ENCODE measurements at regions not wholly inside any gene's neighbourhood (a gene's known extent, or its start where the extent isn't known, plus 50 kb on each side); places are given as distances from the start of the nearest gene placed in this dataset.
"Not testable (repeated sequence)": the region's sequence is repeated elsewhere in the genome, so short reads cannot be mapped to it uniquely, and the experiment has no call there.

DNA sequence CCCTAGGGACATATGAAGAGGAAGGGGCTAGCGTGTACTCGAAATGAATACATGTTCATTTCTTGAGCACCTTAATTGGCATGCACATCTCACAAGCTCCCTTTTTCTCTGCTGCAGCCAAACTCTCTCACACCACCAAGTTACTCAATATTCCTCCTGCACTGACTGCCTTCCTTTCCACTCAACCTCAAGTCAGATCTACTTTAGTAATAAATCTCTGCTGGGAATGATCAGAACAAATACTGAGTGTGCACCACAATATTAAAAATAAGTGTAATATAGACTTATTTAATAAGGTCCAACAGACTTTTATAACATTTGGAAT lies 995.8 kb upstream of the WWC1 start:
- DNase-seq, result no peak

GRCh38 chr5:167296066-167296465 lies 995.4 kb upstream of the WWC1 start:
- DNase-seq, result no peak

DNA sequence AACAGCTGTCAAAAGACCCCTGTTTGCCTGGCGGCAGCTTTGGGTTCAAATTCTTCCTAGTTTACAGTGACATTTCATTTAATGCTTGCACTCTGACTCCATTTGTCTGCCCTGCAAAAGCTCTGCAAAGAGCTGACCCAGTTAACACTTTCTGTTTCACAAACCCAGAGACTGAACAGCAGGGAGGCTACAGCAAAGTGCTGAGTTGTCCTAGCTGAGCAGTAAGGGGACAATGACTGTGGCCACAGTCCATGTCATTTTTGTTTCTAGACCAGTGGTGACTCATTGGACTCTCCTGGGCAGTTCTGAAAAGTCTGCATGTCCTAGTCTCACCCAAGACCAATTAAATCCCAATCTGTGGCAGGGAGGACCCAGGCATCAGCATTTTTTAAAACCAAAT lies 994.8 kb upstream of the WWC1 start:
- no peak for DNase-seq

GRCh38 chr5:167299861-167300260 lies 991.6 kb upstream of the WWC1 start:
- not testable (repeated sequence) for DNase-seq

GRCh38 chr5:167303582-167303981 lies 987.9 kb upstream of the WWC1 start:
- DNase-seq, result no peak

DNA sequence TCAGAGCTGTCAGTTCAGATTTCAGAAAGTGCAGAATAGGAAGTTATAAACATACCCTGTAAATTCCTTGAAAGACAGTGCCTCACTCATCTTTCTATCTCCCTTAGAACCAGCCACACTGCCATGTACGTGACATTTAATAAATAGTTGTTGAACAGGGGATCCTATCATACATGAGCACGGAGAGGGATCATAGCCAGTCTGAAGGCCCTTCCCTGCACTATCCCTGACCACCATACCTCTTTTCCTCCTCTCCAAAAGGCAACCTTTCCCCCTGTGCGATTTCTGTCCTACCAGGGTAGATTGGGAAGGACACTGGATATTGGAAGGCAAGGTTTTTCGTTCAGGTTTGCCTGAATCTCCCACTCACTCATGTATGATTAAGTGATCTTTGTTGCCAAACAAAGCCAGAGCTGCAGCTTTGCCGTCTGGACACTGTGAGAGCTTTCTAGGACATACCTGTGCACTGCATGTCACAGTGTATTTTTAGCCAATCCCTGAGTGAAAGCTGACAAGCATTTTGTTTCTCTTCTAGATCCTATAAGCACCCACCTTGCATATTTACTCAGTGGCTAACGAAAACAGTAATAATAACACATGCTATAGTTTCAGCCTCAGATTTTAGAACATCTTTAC lies 986.5 kb upstream of the WWC1 start:
- no peak for DNase-seq

- DNase-seq, result no peak
Observed at GRCh38 chr5:167305591-167306213, 985.7 kb upstream of the WWC1 start.

DNA sequence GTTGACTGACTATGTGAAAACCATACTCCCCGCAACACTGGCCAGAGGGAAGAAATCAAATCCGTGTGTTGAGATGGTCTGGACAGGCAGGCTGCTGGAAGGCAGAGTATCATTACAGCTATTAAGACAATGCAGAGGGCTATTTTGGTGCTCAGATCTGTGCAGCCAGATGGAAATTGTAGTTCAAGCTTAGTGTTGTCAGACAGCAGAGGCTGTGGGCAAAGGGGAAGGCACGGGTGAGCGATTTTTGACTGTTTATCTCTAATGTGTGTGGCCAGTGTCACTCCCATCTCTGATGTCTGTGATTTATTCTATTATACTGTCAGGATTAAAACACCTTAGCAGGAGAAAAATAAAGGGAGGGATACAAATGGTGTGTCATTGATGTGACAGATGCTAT lies 984.4 kb upstream of the WWC1 start:
- DNase-seq, result no peak

DNA sequence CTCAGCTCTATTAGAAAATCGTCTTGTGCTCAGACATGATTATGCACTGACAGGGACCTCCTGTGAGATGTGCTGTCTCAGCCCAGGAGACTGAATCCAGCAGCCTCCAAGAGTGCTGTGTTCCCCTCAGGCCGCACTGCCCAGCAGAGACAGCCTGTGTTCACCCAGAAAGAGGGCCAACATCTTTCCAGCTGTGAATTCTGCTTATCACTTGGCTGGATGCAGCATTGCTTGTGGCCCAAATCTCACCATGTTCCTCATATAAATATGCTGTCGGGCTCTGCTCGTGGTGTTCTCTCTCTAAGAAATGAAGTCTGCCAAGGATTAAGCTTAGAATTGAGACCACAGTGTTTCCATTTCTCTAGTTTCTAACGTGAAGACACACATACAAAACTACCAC lies 983.0 kb upstream of the WWC1 start:
- DNase-seq, result no peak

GRCh38 chr5:167309941-167310517 lies 981.4 kb upstream of the WWC1 start:
- no peak for DNase-seq

DNA sequence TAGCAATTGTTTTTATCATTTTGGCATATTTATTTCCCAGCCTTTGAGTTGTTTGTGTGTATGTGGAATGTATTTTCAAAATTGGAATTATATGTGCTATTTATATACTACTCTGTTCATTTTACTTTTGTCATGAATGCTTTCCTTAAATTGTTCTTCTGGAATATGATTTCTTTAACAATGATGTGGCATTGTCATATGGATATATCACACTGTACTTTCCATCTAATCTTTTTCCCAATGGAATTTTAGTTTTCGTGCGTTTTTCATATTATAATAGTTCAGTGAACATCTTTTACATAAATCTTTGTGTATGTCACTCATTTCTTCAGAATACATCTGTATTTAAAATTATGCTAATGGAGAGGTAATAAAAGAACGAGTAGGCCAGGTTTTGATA lies 980.1 kb upstream of the WWC1 start:
- no peak for DNase-seq

DNA sequence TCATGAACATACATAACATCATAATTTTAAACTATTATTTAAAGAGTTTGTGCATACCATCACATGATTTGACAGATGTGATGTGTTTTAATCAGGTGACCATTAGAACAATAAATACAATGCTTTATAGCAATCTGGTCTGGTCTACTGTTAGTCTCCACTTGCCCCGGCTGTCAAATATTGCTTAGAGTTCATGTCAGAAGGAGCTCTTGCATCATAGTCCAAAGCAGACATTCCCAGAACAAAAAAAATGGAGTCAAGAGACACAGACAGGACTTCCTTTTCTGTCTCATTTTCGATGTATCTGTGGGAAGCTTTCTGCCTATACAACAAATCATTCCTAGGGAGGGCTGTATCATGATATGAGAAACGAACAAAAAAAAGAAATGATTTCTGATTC lies 979.2 kb upstream of the WWC1 start:
- no peak for DNase-seq

- DNase-seq, result no peak
Observed at GRCh38 chr5:167315762-167316161, 975.7 kb upstream of the WWC1 start.

- no peak for DNase-seq
Observed at GRCh38 chr5:167317884-167318283, 973.6 kb upstream of the WWC1 start.

DNA sequence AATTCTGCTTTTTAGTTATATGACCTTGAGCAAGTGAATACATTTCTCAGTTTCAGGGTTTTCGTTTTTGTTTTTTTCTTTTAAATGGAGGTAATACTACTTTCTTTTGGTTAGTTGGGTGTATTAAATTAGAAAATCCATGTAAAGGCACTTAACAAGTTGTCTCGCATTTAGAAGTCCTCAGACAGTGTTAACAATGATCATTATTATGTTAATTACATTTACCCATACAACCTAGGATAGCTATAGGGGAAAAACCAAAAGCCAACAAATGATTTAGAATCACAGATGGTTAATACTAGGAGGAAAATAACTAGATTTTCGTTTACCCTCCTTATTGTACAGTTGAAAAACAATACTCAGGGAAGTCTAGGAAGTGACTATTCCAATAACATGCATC lies 972.2 kb upstream of the WWC1 start:
- no peak for DNase-seq

- no peak for DNase-seq
Observed at GRCh38 chr5:167320019-167320418, 971.4 kb upstream of the WWC1 start.

DNA sequence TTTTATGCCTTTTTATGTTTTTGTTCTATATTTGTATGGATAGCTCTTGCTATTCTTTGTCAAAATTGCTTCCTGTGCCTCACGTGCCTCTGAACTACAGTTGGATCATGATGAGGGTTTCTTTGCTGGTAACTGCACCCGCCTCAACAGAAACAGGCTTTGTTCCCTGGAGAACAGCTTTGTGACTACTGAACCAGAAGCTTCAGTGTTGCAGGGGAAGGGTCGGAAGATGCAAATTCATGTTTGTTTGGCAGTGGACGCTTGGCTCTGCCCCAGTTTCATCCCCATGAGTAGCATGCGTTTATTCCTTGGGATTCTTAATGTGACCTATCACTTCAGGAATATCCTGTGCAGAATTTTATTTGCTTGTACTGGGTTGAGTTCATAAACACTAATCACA lies 959.1 kb upstream of the WWC1 start:
- no peak for DNase-seq

DNA sequence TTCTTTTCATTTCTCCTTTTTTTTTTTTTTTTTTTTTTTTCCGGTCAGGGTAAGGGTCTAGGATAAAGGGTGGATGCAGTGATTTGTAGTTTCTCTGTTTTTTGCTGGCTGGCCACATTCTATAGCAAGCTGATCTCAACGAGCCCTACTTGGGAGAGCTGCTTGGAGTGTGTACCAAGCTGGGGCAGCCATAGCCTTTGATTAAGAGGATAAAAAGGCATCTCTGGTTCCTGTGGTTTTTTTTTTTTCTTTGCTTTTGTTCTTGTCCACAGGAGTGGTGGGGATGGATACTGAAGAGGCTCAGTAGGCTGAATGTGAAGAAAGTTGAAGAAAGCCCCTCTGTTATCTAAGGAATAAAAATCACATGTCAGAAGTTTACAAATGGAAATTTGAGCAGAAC lies 955.3 kb upstream of the WWC1 start:
- no peak for DNase-seq

- no peak for DNase-seq
Observed at GRCh38 chr5:167339205-167339604, 952.2 kb upstream of the WWC1 start.

GRCh38 chr5:167346461-167346860 lies 945.0 kb upstream of the WWC1 start:
- no peak for DNase-seq

GRCh38 chr5:167348251-167348926 lies 943.1 kb upstream of the WWC1 start:
- no peak for DNase-seq

DNA sequence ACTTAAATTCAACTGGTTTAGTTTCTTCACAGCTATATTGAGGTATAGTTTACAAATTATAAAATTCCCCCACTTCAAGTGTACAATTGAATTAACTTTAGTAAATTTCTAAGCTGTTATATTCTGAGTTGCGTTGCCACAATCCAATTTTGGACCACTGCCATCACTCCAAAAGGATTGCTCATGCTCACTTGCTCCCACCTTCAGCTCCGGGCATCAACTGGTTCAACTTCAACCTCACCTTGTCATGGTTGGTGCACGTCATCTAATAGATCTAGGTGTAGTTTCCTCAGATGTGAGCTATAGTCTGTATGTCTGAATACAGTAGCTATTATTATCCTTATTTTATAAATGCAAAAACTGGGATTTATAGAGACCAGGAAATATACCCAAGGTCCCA lies 942.5 kb upstream of the WWC1 start:
- no peak for DNase-seq

DNA sequence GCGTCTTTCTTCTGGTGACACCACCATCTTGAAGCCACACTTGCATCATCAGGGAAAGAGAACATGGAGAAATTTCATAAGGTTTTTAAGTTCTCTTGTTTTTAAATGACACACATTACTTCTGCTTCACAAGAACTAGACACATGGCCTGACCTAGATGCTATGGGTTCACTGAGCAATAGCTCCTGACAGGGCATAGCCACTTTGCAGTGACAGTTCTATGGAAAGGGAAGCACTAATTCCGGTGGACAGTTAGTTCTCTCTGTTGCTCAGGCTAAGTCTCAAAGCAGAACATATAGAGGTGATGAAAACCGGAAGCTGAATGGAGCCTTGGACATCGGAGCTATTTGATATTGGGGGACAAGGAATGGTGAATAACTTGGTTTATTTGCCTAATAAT lies 940.1 kb upstream of the WWC1 start:
- no peak for DNase-seq

- no peak for DNase-seq
Observed at GRCh38 chr5:167352801-167353200, 938.6 kb upstream of the WWC1 start.

- DNase-seq, result no peak
Observed at GRCh38 chr5:167355346-167355745, 936.1 kb upstream of the WWC1 start.

Data from DMS 273 treated with DMSO at 0.1 percent for 48 hours (cell line).